SK-N-MC (cell line): ENCODE measurements at regions not wholly inside any gene's neighbourhood (a gene's known extent, or its start where the extent isn't known, plus 50 kb on each side); places are given as distances from the start of the nearest gene placed in this dataset.

Experiments used
- DNase-seq: peaks from one replicate; pipeline ENCODE4 v3.0.0-alpha.2; 2011; ENCODE audit warnings: low read depth, low spot score
- H3K27ac ChIP-seq: fragments of 200-600 bp; sonication (generic); 2 replicates; pipeline ENCODE4 v1.5.1; 2016; ENCODE audit warnings: mixed run types
- H3K36me3 ChIP-seq: fragments of 200-600 bp; sonication (generic); 2 replicates; pipeline ENCODE4 v1.6.1; 2017; ENCODE audit warnings: antibody characterized with exemption, low read length, mixed read lengths; ENCODE audit not compliant: insufficient read depth
- H3K4me3 ChIP-seq: fragments of 200-600 bp; sonication (generic); 2 replicates; pipeline ENCODE4 v1.5.1; 2016
- H3K9ac ChIP-seq: fragments of 200-600 bp; sonication (generic); 2 replicates; pipeline ENCODE4 v1.8.0; 2017; ENCODE audit warnings: mixed run types, mixed read lengths; ENCODE audit not compliant: insufficient read length
- H3K9me3 ChIP-seq: fragments of 200-600 bp; sonication (generic); 2 replicates; pipeline ENCODE4 v1.6.1; 2017; ENCODE audit warnings: low read depth, mild to moderate bottlenecking, antibody characterized with exemption, low read length, moderate library complexity, mixed read lengths
- EZH2 ChIP-seq: fragments of 200-600 bp; sonication (generic); IDR thresholded peaks from one replicate; pipeline ENCODE4 v1.6.1; 2017; ENCODE audit warnings: antibody characterized with exemption
- FOXP2 ChIP-seq: optimal IDR thresholded peaks from 2 replicates; pipeline ENCODE3; 2011; ENCODE audit warnings: mild to moderate bottlenecking, moderate library complexity; ENCODE audit not compliant: insufficient read depth; ENCODE audit errors: extremely low read length, control extremely low read depth
- POLR2AphosphoS5 ChIP-seq: IDR thresholded peaks from 2 replicates; pipeline ENCODE4 v1.6.1; 2012; ENCODE audit warnings: mild to moderate bottlenecking, low read depth, low read length, borderline replicate concordance

- DNase-seq, result no peak
- H3K36me3 ChIP-seq, result no peaks in the 10 kb centered on the region
- no peak overlapping the region for H3K27ac ChIP-seq
- H3K9me3 ChIP-seq, result no peaks in the 10 kb centered on the region
- no peak for TF ChIP-seq FOXP2
- no peak for TF ChIP-seq EZH2
- no peak for TF ChIP-seq POLR2AphosphoS5
- H3K4me3 ChIP-seq, result no peak overlapping the region
- H3K9ac ChIP-seq, result no peak overlapping the region
These were observed 235.6 kb upstream of the MYT1L start for GRCh38 chr2:2566396-2567323.

GRCh38 chr2:2565671-2566070, 234.6 kb upstream of the MYT1L start:
- DNase-seq, result no peak
- no peak overlapping the region for H3K4me3 ChIP-seq
- no peak overlapping the region for H3K9ac ChIP-seq
- no peak overlapping the region for H3K27ac ChIP-seq
- TF ChIP-seq EZH2, result no peak
- TF ChIP-seq FOXP2, result no peak
- no peak for TF ChIP-seq POLR2AphosphoS5
- no peaks in the 10 kb centered on the region for H3K9me3 ChIP-seq
- no peaks in the 10 kb centered on the region for H3K36me3 ChIP-seq

- Histone ChIP-seq H3K27ac (no peak overlapping the region), H3K36me3 (no peaks in the 10 kb centered on the region), H3K9ac (no peak overlapping the region), H3K4me3 (no peak overlapping the region), H3K9me3 (no peaks in the 10 kb centered on the region)
- no peak for DNase-seq
- TF ChIP-seq FOXP2 (no peak), EZH2 (no peak), POLR2AphosphoS5 (no peak)
These were observed 233.4 kb upstream of the MYT1L start for GRCh38 chr2:2564300-2565078.

- no peak for TF ChIP-seq FOXP2
- no peak for TF ChIP-seq POLR2AphosphoS5
- TF ChIP-seq EZH2, result no peak
- Histone ChIP-seq H3K9ac (no peak overlapping the region), H3K27ac (no peak overlapping the region), H3K4me3 (no peak overlapping the region), H3K36me3 (no peaks in the 10 kb centered on the region), H3K9me3 (no peaks in the 10 kb centered on the region)
- no peak for DNase-seq
These were observed 232.3 kb upstream of the MYT1L start for GRCh38 chr2:2563309-2563860.

GRCh38 chr2:2562867-2563266, 231.8 kb upstream of the MYT1L start:
- no peak overlapping the region for H3K9ac ChIP-seq
- H3K27ac ChIP-seq, result no peak overlapping the region
- H3K4me3 ChIP-seq, result no peak overlapping the region
- DNase-seq, result no peak
- TF ChIP-seq POLR2AphosphoS5 (no peak), EZH2 (no peak), FOXP2 (no peak)
- H3K9me3 ChIP-seq, result no peaks in the 10 kb centered on the region
- no peaks in the 10 kb centered on the region for H3K36me3 ChIP-seq

- TF ChIP-seq POLR2AphosphoS5 (no peak), EZH2 (no peak), FOXP2 (no peak)
- Histone ChIP-seq H3K9ac (no peak overlapping the region), H3K9me3 (no peaks in the 10 kb centered on the region), H3K4me3 (no peak overlapping the region), H3K27ac (no peak overlapping the region), H3K36me3 (no peaks in the 10 kb centered on the region)
- no peak for DNase-seq
These were observed 230.4 kb upstream of the MYT1L start for GRCh38 chr2:2561346-2562095.

- Histone ChIP-seq H3K4me3 (no peak overlapping the region), H3K9ac (no peak overlapping the region), H3K9me3 (no peaks in the 10 kb centered on the region), H3K27ac (no peak overlapping the region), H3K36me3 (no peaks in the 10 kb centered on the region)
- no peak for DNase-seq
- no peak for TF ChIP-seq POLR2AphosphoS5
- no peak for TF ChIP-seq FOXP2
- no peak for TF ChIP-seq EZH2
These were observed 229.4 kb upstream of the MYT1L start for GRCh38 chr2:2560374-2561015.
